ENCODE measurements at regions not wholly inside any gene's neighbourhood (a gene's known extent, or its start where the extent isn't known, plus 50 kb on each side); places are given as distances from the start of the nearest gene placed in this dataset.

GRCh38 chr17:77366206-77366557 is 225.4 kb downstream of the SEC14L1 start:
- peak; percentile 83 for DNase-seq

- peak; percentile 83 for DNase-seq
Observed at GRCh38 chr17:77366558-77367245, 225.9 kb downstream of the SEC14L1 start.

- DNase-seq: no peak
Observed at GRCh38 chr17:77369544-77369971, 228.8 kb downstream of the SEC14L1 start.

- no peak for DNase-seq
Observed at GRCh38 chr17:77370586-77370985, 229.8 kb downstream of the SEC14L1 start.

GRCh38 chr17:77371117-77371887 is 230.5 kb downstream of the SEC14L1 start:
- no peak for DNase-seq

- DNase-seq: no peak
Observed at GRCh38 chr17:77371888-77372443, 231.2 kb downstream of the SEC14L1 start.

- DNase-seq: peak; percentile 70
Observed at GRCh38 chr17:77372444-77373298, 231.9 kb downstream of the SEC14L1 start.

GRCh38 chr17:77373299-77374169 is 232.8 kb downstream of the SEC14L1 start:
- DNase-seq: peak; percentile 41

GRCh38 chr17:77374170-77374936 is 233.6 kb downstream of the SEC14L1 start:
- peak; percentile 77 for DNase-seq

- DNase-seq: no peak
Observed at GRCh38 chr17:77375108-77375916, 234.5 kb downstream of the SEC14L1 start.

GRCh38 chr17:77375917-77376651 is 235.3 kb downstream of the SEC14L1 start:
- peak; percentile 23 for DNase-seq

GRCh38 chr17:77376795-77377709 is 236.3 kb downstream of the SEC14L1 start:
- peak; percentile 84 for DNase-seq

- no peak for DNase-seq
Observed at GRCh38 chr17:77377710-77378235, 237.0 kb downstream of the SEC14L1 start.

GRCh38 chr17:77378318-77379064 is 237.7 kb downstream of the SEC14L1 start:
- no peak for DNase-seq

GRCh38 chr17:77379065-77379428 is 238.3 kb downstream of the SEC14L1 start:
- DNase-seq: no peak

GRCh38 chr17:77379832-77380231 is 239.1 kb downstream of the SEC14L1 start:
- no peak for DNase-seq

GRCh38 chr17:77380395-77381184 is 239.8 kb downstream of the SEC14L1 start:
- no peak for DNase-seq

Data from NCI-H2171 treated with DMSO at 0.1 percent for 48 hours (cell line).